Fibroblast of lung (primary cell): ENCODE measurements at regions not wholly inside any gene's neighbourhood (a gene's known extent, or its start where the extent isn't known, plus 50 kb on each side); places are given as distances from the start of the nearest gene placed in this dataset.

Source experiments
- DNase-seq, 2 donors: peaks; one replicate each; pipeline versions ENCODE4 v3.0.0 to v3.0.0-alpha.2; 2010; ENCODE audit warnings: low read depth in 2 of 2
- H2AFZ ChIP-seq: 2 replicates; pipeline ENCODE4 v1.5.1; 2012; ENCODE audit warnings: low read length, control low read depth, inconsistent platforms
- H3K27ac ChIP-seq: 2 replicates; pipeline ENCODE4 v1.5.1; 2011; ENCODE audit warnings: low read length, control low read depth; ENCODE audit not compliant: insufficient read depth
- H3K27me3 ChIP-seq: 2 replicates; pipeline ENCODE4 v1.5.1; 2011; ENCODE audit warnings: mild to moderate bottlenecking, low read length; ENCODE audit not compliant: control insufficient read depth, insufficient read depth
- H3K36me3 ChIP-seq: 2 replicates; pipeline ENCODE4 v1.5.1; 2011; ENCODE audit warnings: low read length; ENCODE audit not compliant: control insufficient read depth, insufficient read depth
- H3K4me1 ChIP-seq: 2 replicates; pipeline ENCODE4 v1.5.1; 2011; ENCODE audit warnings: low read length; ENCODE audit not compliant: control insufficient read depth, insufficient read depth; ENCODE audit errors: extremely low read depth
- H3K4me2 ChIP-seq: 2 replicates; pipeline ENCODE4 v1.5.1; 2011; ENCODE audit warnings: low read length, control low read depth; ENCODE audit not compliant: insufficient read depth; ENCODE audit errors: extremely low read depth
- H3K4me3 ChIP-seq, 4 experiments: fragments of 200-600 bp in 1 of 4; sonication (generic) in 1 of 4; replicated peaks in 1 of 4; 2 replicates each; pipeline ENCODE4 v1.5.1; 2011 to 2016; ENCODE audit warnings: low read length in 4 of 4, low read depth in 3 of 4, mild to moderate bottlenecking in 3 of 4, control low read depth in 2 of 4, inconsistent platforms in 1 of 4, mixed read lengths in 1 of 4; ENCODE audit not compliant: insufficient read depth in 1 of 4; ENCODE audit errors: control extremely low read depth in 1 of 4
- H3K79me2 ChIP-seq: 2 replicates; pipeline ENCODE4 v1.5.1; 2012; ENCODE audit warnings: mild to moderate bottlenecking, low read length, inconsistent platforms; ENCODE audit not compliant: control insufficient read depth, insufficient read depth
- H3K9ac ChIP-seq: 2 replicates; pipeline ENCODE4 v1.5.1; 2011; ENCODE audit warnings: mild to moderate bottlenecking, low read length, control low read depth; ENCODE audit not compliant: insufficient read depth
- H3K9me3 ChIP-seq: 2 replicates; pipeline ENCODE4 v1.5.1; 2012; ENCODE audit warnings: low read depth, low read length; ENCODE audit not compliant: control insufficient read depth, insufficient read depth
- H4K20me1 ChIP-seq: 2 replicates; pipeline ENCODE4 v1.5.1; 2011; ENCODE audit warnings: low read length; ENCODE audit not compliant: control insufficient read depth, insufficient read depth; ENCODE audit errors: extremely low read depth
- EZH2 ChIP-seq: IDR thresholded peaks from 2 replicates; pipeline ENCODE4 v1.5.1; 2012; ENCODE audit warnings: low read length, control low read depth, mild to moderate bottlenecking; ENCODE audit errors: missing control alignments
- TF ChIP-seq, protein P1 (sequence below), 2 donors: IDR thresholded peaks in 1 of 2; conservative IDR thresholded peaks in 1 of 2; 1 replicate in 1 of 2; 2 replicates in 1 of 2; pipeline ENCODE4 v1.5.1; 2011 to 2012; ENCODE audit warnings: low read length in 2 of 2, control low read depth in 1 of 2, inconsistent platforms in 1 of 2, low read depth in 1 of 2, mild to moderate bottlenecking in 1 of 2

DNA sequence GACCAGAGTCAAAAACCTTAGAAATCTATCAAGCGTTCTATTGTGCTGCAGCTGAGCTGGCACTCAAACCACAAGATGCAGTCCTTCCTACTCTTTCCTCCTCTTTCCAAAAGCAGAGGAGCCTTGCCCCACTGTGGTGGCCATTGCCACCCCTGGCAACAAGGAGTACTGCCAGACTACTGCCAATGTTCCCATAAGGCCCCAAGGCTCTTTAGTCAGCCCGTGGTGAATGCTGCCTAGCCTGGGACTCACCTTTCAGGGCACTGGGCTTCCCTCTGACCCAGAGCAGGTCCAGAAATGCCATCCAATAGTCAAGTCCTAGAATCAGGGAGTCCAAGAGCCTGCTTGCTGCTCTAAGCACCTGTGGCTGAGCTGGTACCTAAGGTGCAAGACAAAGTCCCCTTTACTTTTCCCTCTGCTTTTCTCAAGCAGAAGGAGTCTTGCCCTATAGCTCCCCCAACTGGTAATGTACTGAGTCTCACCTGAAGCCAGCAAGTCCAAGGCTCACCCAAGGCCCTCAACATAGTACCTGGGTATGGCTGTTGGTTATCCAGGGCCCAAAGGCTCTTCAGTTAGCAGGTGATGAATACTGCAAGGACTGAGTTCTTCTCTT, 219.4 kb downstream of the ATPSCKMT start:
- no peaks in the 10 kb centered on the region for H3K4me1 ChIP-seq
- H3K9me3 ChIP-seq: no peaks in the 10 kb centered on the region
- no peaks in the 10 kb centered on the region for H3K27me3 ChIP-seq
- TF ChIP-seq EZH2: no peak
- TF ChIP-seq, protein P1, sequence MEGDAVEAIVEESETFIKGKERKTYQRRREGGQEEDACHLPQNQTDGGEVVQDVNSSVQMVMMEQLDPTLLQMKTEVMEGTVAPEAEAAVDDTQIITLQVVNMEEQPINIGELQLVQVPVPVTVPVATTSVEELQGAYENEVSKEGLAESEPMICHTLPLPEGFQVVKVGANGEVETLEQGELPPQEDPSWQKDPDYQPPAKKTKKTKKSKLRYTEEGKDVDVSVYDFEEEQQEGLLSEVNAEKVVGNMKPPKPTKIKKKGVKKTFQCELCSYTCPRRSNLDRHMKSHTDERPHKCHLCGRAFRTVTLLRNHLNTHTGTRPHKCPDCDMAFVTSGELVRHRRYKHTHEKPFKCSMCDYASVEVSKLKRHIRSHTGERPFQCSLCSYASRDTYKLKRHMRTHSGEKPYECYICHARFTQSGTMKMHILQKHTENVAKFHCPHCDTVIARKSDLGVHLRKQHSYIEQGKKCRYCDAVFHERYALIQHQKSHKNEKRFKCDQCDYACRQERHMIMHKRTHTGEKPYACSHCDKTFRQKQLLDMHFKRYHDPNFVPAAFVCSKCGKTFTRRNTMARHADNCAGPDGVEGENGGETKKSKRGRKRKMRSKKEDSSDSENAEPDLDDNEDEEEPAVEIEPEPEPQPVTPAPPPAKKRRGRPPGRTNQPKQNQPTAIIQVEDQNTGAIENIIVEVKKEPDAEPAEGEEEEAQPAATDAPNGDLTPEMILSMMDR (conservative IDR thresholded peaks at IDR 0.05 in 1 of 2, IDR thresholded peaks at IDR 0.05 in 1 of 2; ENCODE audit: low read depth in 1 of 2, low read length in 2 of 2): peak in 1 of 2 donors; percentile 51
- no peaks in the 10 kb centered on the region for H3K79me2 ChIP-seq
- no peak overlapping the region for H2AFZ ChIP-seq
- no peaks in the 10 kb centered on the region for H3K36me3 ChIP-seq
- no peak overlapping the region for H3K9ac ChIP-seq
- H3K27ac ChIP-seq: no peak overlapping the region
- H3K4me2 ChIP-seq: no peak overlapping the region
- H4K20me1 ChIP-seq: no peaks in the 10 kb centered on the region
- peak; percentile 30 to 52 for DNase-seq
- no peak overlapping the region for H3K4me3 ChIP-seq

- no peaks in the 10 kb centered on the region for H3K9me3 ChIP-seq
- no peaks in the 10 kb centered on the region for H3K36me3 ChIP-seq
- no peak for TF ChIP-seq EZH2
- TF ChIP-seq, protein P1 (conservative IDR thresholded peaks at IDR 0.05 in 1 of 2, IDR thresholded peaks at IDR 0.05 in 1 of 2; ENCODE audit: low read depth in 1 of 2, low read length in 2 of 2): no peak
Measured at GRCh38 chr5:10023494-10023893, 226.2 kb downstream of the ATPSCKMT start.

GRCh38 chr5:10021248-10021647, 228.4 kb downstream of the ATPSCKMT start:
- no peaks in the 10 kb centered on the region for H3K36me3 ChIP-seq
- H2AFZ ChIP-seq: no peak overlapping the region
- H3K9me3 ChIP-seq: no peaks in the 10 kb centered on the region
- H3K4me1 ChIP-seq: no peaks in the 10 kb centered on the region
- H3K4me2 ChIP-seq: no peak overlapping the region
- no peaks in the 10 kb centered on the region for H4K20me1 ChIP-seq
- no peak for DNase-seq
- H3K27ac ChIP-seq: no peak overlapping the region
- no peak overlapping the region for H3K9ac ChIP-seq
- no peaks in the 10 kb centered on the region for H3K27me3 ChIP-seq
- H3K4me3 ChIP-seq: no peak overlapping the region
- TF ChIP-seq, protein P1 (conservative IDR thresholded peaks at IDR 0.05 in 1 of 2, IDR thresholded peaks at IDR 0.05 in 1 of 2; ENCODE audit: low read depth in 1 of 2, low read length in 2 of 2): no peak
- no peak for TF ChIP-seq EZH2
- H3K79me2 ChIP-seq: no peaks in the 10 kb centered on the region

More at GRCh38 chr5:10023494-10023893, 226.2 kb downstream of the ATPSCKMT start:
- H3K4me2 ChIP-seq: no peak overlapping the region
- H3K27me3 ChIP-seq: no peaks in the 10 kb centered on the region
- DNase-seq: no peak
- no peak overlapping the region for H3K27ac ChIP-seq
- no peak overlapping the region for H3K4me3 ChIP-seq
- no peaks in the 10 kb centered on the region for H3K79me2 ChIP-seq
- no peaks in the 10 kb centered on the region for H3K4me1 ChIP-seq
- H2AFZ ChIP-seq: no peak overlapping the region
- no peaks in the 10 kb centered on the region for H4K20me1 ChIP-seq
- H3K9ac ChIP-seq: no peak overlapping the region
